Kidney epithelial cell (primary cell): ENCODE measurements at regions not wholly inside any gene's neighbourhood (a gene's known extent, or its start where the extent isn't known, plus 50 kb on each side); places are given as distances from the start of the nearest gene placed in this dataset.

Experiments used
- DNase-seq: peaks from one replicate; pipeline ENCODE4 v3.0.0-alpha.2; 2010; ENCODE audit warnings: low read depth
- H3K27me3 ChIP-seq: 2 replicates; pipeline ENCODE4 v1.6.0; 2011; ENCODE audit warnings: low read length; ENCODE audit not compliant: control insufficient read depth, insufficient read depth
- H3K36me3 ChIP-seq: 2 replicates; pipeline ENCODE4 v1.5.1; 2011; ENCODE audit warnings: low read length; ENCODE audit not compliant: control insufficient read depth, insufficient read depth
- H3K4me3 ChIP-seq: 2 replicates; pipeline ENCODE4 v1.5.1; 2011; ENCODE audit warnings: low read depth, mild to moderate bottlenecking, control low read depth, low read length
- TF ChIP-seq, protein P1 (sequence below): IDR thresholded peaks from 2 replicates; pipeline ENCODE4 v1.5.1; 2011; ENCODE audit warnings: mild to moderate bottlenecking, moderate library complexity, low read length, control low read depth, inconsistent platforms; ENCODE audit not compliant: insufficient read depth, poor library complexity, severe bottlenecking

DNA sequence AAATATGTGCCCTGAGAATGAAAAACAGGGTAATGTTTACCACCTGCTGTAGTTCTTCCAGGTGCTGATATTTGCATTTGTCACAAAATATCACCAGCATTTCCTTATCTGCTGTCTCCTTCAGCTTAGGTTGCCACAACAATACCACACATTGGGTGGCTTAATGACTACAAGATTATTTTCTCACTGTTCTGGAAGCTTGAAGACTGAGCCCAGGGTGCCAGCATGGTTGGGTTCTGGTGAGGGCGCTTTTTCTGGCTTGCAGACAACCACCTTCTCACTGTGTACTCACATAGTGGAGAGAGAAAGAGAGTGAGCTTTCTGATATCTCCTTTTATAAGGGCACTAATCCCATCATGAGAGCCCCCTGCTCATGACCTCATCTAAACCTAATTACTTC lies 407.5 kb upstream of the RGPD4 start:
- H3K4me3 ChIP-seq = no peak overlapping the region
- no peaks in the 10 kb centered on the region for H3K27me3 ChIP-seq
- TF ChIP-seq, protein P1, sequence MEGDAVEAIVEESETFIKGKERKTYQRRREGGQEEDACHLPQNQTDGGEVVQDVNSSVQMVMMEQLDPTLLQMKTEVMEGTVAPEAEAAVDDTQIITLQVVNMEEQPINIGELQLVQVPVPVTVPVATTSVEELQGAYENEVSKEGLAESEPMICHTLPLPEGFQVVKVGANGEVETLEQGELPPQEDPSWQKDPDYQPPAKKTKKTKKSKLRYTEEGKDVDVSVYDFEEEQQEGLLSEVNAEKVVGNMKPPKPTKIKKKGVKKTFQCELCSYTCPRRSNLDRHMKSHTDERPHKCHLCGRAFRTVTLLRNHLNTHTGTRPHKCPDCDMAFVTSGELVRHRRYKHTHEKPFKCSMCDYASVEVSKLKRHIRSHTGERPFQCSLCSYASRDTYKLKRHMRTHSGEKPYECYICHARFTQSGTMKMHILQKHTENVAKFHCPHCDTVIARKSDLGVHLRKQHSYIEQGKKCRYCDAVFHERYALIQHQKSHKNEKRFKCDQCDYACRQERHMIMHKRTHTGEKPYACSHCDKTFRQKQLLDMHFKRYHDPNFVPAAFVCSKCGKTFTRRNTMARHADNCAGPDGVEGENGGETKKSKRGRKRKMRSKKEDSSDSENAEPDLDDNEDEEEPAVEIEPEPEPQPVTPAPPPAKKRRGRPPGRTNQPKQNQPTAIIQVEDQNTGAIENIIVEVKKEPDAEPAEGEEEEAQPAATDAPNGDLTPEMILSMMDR = no peak
- no peaks in the 10 kb centered on the region for H3K36me3 ChIP-seq
- no peak for DNase-seq

DNA sequence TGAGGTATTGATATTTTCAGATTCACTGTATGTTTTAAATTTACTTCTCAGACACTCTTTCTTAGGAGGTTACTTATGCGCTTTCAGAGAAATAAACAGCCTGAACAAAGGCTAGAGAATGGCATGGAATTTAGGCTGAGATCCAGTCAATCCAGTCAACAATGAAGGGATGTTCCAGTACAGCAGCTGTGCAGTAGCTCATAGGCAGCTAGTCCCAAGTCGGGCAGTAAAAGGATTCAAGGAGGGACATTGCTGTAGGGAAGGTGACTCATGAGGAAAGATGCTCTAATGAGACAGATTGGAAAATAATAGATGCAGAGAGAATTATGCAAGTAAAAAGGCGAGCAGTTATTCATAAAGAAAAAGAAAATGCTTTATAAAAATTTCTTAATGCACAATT lies 397.9 kb upstream of the RGPD4 start:
- H3K36me3 ChIP-seq = no peaks in the 10 kb centered on the region
- H3K4me3 ChIP-seq = no peak overlapping the region
- no peaks in the 10 kb centered on the region for H3K27me3 ChIP-seq
- TF ChIP-seq, protein P1 = no peak
- DNase-seq = no peak

DNA sequence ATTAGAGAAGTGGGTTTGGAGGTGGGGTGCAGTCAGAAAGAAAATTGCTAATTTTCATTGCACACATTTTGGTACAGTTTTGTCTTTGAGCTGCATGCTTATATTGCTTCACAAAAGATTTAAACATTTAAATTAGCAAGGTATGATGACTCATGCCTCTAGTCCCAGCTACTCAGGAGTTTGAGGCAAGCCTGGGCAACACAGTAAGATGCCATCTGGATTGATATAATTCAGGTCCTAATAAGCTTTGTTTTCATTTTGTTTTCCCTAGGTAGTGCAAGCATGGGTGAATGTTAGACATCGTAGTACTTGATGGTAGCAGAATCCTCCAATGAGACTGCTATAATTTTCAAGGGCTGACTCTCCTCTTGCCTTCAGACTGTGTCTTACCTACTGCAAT lies 396.7 kb upstream of the RGPD4 start:
- H3K27me3 ChIP-seq = no peaks in the 10 kb centered on the region
- no peak overlapping the region for H3K4me3 ChIP-seq
- TF ChIP-seq, protein P1 = no peak
- H3K36me3 ChIP-seq = no peaks in the 10 kb centered on the region
- DNase-seq = no peak

DNA sequence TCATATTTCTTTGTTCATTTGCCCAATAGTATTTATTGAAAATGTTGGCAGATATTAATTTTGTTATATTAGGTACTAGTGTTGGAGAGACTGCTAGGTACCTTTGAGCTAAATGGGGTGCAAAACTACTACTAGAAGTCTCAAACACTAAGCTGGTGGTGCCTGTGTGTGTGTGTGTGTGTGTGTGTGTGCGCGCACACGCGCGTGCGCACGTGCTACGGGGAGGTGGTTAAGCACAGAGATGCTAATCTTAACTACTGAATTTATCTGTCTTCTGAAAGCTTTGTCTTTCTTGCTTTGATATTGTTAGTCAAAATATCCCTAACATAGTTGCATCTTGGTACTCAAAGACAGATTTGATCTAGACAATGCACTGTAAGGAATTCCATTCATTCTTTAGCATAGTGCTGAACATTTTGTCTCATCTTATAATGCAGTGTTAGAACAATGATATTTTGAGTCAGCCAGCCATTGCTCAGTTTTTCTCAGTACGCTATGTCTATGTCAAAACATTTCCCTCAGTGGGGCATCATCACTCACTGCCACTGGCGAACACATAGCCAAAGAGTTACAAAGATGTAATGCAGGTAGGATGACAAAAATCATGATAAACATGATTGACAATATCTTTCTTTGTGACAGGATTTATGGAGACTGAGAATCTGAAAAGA lies 396.0 kb upstream of the RGPD4 start:
- TF ChIP-seq, protein P1 = no peak
- H3K4me3 ChIP-seq = no peak overlapping the region
- no peak for DNase-seq
- H3K27me3 ChIP-seq = no peaks in the 10 kb centered on the region
- no peaks in the 10 kb centered on the region for H3K36me3 ChIP-seq

DNA sequence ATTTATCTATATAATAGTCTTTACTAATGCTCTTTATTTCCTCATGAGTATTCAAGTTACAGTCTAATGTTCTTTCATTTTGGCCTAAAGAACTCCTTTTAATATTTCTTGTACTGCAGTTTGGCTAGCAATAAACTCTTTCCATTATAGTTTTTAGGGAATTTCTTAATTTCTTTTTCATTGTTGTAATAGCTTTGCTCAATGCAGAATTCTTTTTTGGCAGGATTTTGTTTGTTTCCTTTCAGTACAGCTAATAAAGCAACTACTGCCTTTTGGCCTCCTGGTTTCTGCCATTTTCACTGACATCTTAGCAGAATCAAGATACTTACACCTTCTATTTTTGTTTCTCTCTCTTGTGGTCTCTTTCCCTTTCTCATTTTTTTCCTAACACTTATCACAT lies 390.4 kb upstream of the RGPD4 start:
- TF ChIP-seq, protein P1 = no peak

DNA sequence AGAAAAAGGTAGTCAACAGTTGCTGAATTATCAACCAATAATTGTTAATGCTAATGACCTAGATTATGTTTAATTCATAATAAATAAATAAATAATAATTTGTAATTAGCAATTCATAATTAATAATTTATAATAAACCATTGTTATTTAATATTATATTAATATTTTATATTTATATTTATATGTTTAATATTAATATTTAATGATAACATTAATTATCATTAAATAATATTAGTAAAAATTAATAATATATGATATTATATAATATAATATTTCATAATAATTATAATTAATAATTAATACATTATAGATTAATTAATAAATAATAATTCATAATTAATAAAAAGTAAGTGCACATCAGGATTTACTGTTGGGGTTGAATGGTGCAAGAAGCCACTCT lies 389.4 kb upstream of the RGPD4 start:
- Histone ChIP-seq H3K27me3 (no peaks in the 10 kb centered on the region), H3K4me3 (no peak overlapping the region), H3K36me3 (no peaks in the 10 kb centered on the region)
- TF ChIP-seq, protein P1 = no peak
- no peak for DNase-seq

More for the DNA sequence above, 390.4 kb upstream of the RGPD4 start:
- H3K4me3 ChIP-seq = no peak overlapping the region
- no peaks in the 10 kb centered on the region for H3K36me3 ChIP-seq
- H3K27me3 ChIP-seq = no peaks in the 10 kb centered on the region
- DNase-seq = no peak
